HG02840 (cell line): ENCODE measurements at regions not wholly inside any gene's neighbourhood (a gene's known extent, or its start where the extent isn't known, plus 50 kb on each side); places are given as distances from the start of the nearest gene placed in this dataset.
"Not testable (repeated sequence)": the region's sequence is repeated elsewhere in the genome, so short reads cannot be mapped to it uniquely, and the experiment has no call there.

Experiments
- ATAC-seq: cut with Tn5 transposase; IDR thresholded peaks from one replicate; pipeline ENCODE4 v1.9.1; 2021; ENCODE audit warnings: mild to moderate bottlenecking, moderate library complexity, moderate number of reproducible peaks; ENCODE audit not compliant: unreplicated experiment, low FRiP score

- no peak for ATAC-seq
Observed at GRCh38 chr2:16416651-16417050, 249.0 kb downstream of the CYRIA start.

GRCh38 chr2:16415861-16416260, 249.8 kb downstream of the CYRIA start:
- not testable (repeated sequence) for ATAC-seq

GRCh38 chr2:16413947-16414346, 251.7 kb downstream of the CYRIA start:
- no peak for ATAC-seq

GRCh38 chr2:16413285-16413684, 252.3 kb downstream of the CYRIA start:
- ATAC-seq: no peak

GRCh38 chr2:16412321-16413030, 253.2 kb downstream of the CYRIA start:
- ATAC-seq: no peak

GRCh38 chr2:16411788-16412187, 253.8 kb downstream of the CYRIA start:
- no peak for ATAC-seq

- no peak for ATAC-seq
Observed at GRCh38 chr2:16409849-16410248, 255.8 kb downstream of the CYRIA start.

GRCh38 chr2:16409006-16409390, 256.6 kb downstream of the CYRIA start:
- ATAC-seq: no peak

GRCh38 chr2:16408331-16409005, 257.2 kb downstream of the CYRIA start:
- ATAC-seq: no peak

GRCh38 chr2:16407358-16407757, 258.3 kb downstream of the CYRIA start:
- no peak for ATAC-seq

- ATAC-seq: no peak
Observed at GRCh38 chr2:16406496-16407289, 258.9 kb downstream of the CYRIA start.

- no peak for ATAC-seq
Observed at GRCh38 chr2:16405551-16405950, 260.1 kb downstream of the CYRIA start.

- ATAC-seq: no peak
Observed at GRCh38 chr2:16404551-16405300, 260.9 kb downstream of the CYRIA start.

GRCh38 chr2:16404146-16404545, 261.5 kb downstream of the CYRIA start:
- no peak for ATAC-seq

- no peak for ATAC-seq
Observed at GRCh38 chr2:16402891-16403290, 262.7 kb downstream of the CYRIA start.

GRCh38 chr2:16401761-16402300, 263.8 kb downstream of the CYRIA start:
- ATAC-seq: no peak

GRCh38 chr2:16400127-16400623, 265.5 kb downstream of the CYRIA start:
- ATAC-seq: no peak

GRCh38 chr2:16398486-16399043, 267.1 kb downstream of the CYRIA start:
- no peak for ATAC-seq

GRCh38 chr2:16397681-16398475, 267.8 kb downstream of the CYRIA start:
- ATAC-seq: no peak
